ENCODE measurements at regions not wholly inside any gene's neighbourhood (a gene's known extent, or its start where the extent isn't known, plus 50 kb on each side); places are given as distances from the start of the nearest gene placed in this dataset.

GRCh38 chr12:24560831-24561271 is 388.1 kb downstream of the BCAT1 start:
- DNase-seq: peak in 9 of 51 donors; percentile 1 to 54 (median 12)

- DNase-seq: no peak
Measured at GRCh38 chr12:24560192-24560775, 388.6 kb downstream of the BCAT1 start.

- DNase-seq: no peak
Measured at GRCh38 chr12:24557738-24558137, 391.2 kb downstream of the BCAT1 start.

- no peak for DNase-seq
Measured at GRCh38 chr12:24555730-24556129, 393.2 kb downstream of the BCAT1 start.

- peak in 5 of 51 donors; percentile 3 to 19 (median 6) for DNase-seq
Measured at GRCh38 chr12:24554612-24555295, 394.1 kb downstream of the BCAT1 start.

- DNase-seq: no peak
Measured at GRCh38 chr12:24553259-24553658, 395.6 kb downstream of the BCAT1 start.

- no peak for DNase-seq
Measured at GRCh38 chr12:24551163-24551786, 397.6 kb downstream of the BCAT1 start.

GRCh38 chr12:24550609-24551008 is 398.3 kb downstream of the BCAT1 start:
- DNase-seq: no peak

GRCh38 chr12:24546661-24547060 is 402.2 kb downstream of the BCAT1 start:
- DNase-seq: no peak

GRCh38 chr12:24546084-24546483 is 402.8 kb downstream of the BCAT1 start:
- no peak for DNase-seq

GRCh38 chr12:24544368-24544767 is 404.5 kb downstream of the BCAT1 start:
- no peak for DNase-seq

GRCh38 chr12:24541193-24541871 is 407.6 kb downstream of the BCAT1 start:
- DNase-seq: no peak

- no peak for DNase-seq
Measured at GRCh38 chr12:24539646-24540045, 409.3 kb downstream of the BCAT1 start.

- no peak for DNase-seq
Measured at GRCh38 chr12:24537083-24537860, 411.6 kb downstream of the BCAT1 start.

- DNase-seq: no peak
Measured at GRCh38 chr12:24535334-24536069, 413.4 kb downstream of the BCAT1 start.

GRCh38 chr12:24534622-24535021 is 414.3 kb downstream of the BCAT1 start:
- DNase-seq: no peak

- DNase-seq: no peak
Measured at GRCh38 chr12:24533716-24534352, 415.1 kb downstream of the BCAT1 start.

GRCh38 chr12:24530689-24531088 is 418.2 kb downstream of the BCAT1 start:
- no peak for DNase-seq

- DNase-seq: no peak
Measured at GRCh38 chr12:24527102-24527501, 421.8 kb downstream of the BCAT1 start.

- no peak for DNase-seq
Measured at GRCh38 chr12:24522736-24523135, 426.2 kb downstream of the BCAT1 start.
